ENCODE measurements at regions not wholly inside any gene's neighbourhood (a gene's known extent, or its start where the extent isn't known, plus 50 kb on each side); places are given as distances from the start of the nearest gene placed in this dataset.

DNA sequence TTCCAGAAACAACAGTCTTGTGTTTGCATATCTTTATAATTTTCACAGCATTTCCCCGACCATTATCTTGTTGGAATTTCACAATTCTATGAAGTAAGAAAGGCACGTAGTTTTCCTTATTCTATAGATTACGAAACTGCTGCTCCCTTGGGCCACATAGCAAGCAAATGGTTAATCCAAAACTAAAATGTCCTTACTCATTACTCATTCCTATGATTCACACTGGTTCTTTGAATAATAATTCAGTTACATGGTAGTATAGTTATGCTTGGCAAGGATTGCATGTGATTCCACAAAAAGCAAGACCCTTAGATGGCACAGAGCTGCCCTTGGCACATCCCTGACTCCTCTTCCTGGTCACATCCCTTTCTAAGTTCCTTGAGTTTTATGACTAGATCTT, 51.2 kb downstream of the OR13H1 start:
- H3K4me3 ChIP-seq (replicated peaks in 1 of 2; ENCODE audit: low read depth in 2 of 2, low read length in 2 of 2) = no peak overlapping the region
- DNase-seq (ENCODE audit: low read depth in 2 of 2) = peak; percentile 4 to 58
- TF ChIP-seq, protein P1, sequence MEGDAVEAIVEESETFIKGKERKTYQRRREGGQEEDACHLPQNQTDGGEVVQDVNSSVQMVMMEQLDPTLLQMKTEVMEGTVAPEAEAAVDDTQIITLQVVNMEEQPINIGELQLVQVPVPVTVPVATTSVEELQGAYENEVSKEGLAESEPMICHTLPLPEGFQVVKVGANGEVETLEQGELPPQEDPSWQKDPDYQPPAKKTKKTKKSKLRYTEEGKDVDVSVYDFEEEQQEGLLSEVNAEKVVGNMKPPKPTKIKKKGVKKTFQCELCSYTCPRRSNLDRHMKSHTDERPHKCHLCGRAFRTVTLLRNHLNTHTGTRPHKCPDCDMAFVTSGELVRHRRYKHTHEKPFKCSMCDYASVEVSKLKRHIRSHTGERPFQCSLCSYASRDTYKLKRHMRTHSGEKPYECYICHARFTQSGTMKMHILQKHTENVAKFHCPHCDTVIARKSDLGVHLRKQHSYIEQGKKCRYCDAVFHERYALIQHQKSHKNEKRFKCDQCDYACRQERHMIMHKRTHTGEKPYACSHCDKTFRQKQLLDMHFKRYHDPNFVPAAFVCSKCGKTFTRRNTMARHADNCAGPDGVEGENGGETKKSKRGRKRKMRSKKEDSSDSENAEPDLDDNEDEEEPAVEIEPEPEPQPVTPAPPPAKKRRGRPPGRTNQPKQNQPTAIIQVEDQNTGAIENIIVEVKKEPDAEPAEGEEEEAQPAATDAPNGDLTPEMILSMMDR (IDR thresholded peaks at IDR 0.05; ENCODE audit: low read depth, low read length) = no peak

DNA sequence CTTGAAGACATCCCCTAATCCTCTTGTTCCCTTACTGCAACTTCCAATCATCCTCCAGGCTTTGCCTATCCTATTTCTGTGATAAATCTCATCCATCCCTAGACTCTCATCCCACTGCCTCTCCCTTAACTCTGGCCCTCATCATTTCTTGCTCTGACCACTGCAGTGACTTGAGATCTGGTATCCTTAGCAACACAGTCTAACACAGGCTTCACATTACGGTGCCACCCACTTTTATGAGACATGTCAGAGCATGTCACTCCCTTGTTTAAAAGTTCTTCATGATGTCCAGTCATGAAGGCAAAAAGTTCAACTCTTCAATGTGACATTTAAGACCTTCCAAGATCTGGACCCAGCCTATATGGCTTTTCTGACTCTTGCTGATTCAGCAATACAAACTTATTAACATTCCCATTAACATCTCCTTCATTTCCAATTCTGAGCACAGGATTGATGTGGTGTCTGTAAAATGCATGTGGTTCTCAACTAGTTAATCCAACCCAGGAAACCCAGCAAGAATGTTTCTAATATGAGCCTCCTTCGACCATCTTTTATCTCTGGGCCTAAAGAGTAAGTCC, 64.0 kb downstream of the OR13H1 start:
- TF ChIP-seq, protein P1 (IDR thresholded peaks at IDR 0.05; ENCODE audit: low read depth, low read length) = no peak
- DNase-seq (ENCODE audit: low read depth in 2 of 2) = no peak
- no peak overlapping the region for H3K4me3 ChIP-seq (replicated peaks in 1 of 2; ENCODE audit: low read depth in 2 of 2, low read length in 2 of 2)

DNA sequence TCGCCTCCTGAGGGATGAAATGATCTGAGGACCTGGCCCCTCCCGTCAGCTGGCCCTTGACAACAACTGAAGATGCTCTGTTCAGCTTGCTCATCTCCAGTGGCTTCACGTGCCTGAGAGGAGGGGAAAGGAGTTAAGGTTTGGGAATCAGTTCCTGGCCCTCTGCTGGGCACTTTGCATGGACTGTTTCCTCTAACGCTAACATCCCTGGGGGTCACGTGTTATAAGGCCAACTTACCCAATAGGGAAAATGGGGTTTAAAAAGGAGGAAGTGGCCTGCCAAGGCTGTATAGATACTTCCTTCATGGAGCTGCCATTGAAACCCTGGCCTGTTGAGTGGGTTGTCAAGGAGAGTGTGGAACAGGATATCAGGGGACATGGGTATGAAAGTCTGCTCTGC, 65.6 kb downstream of the OR13H1 start:
- TF ChIP-seq, protein P1 (IDR thresholded peaks at IDR 0.05; ENCODE audit: low read depth, low read length) = no peak
- no peak for DNase-seq (ENCODE audit: low read depth in 2 of 2)
- no peak overlapping the region for H3K4me3 ChIP-seq (replicated peaks in 1 of 2; ENCODE audit: low read depth in 2 of 2, low read length in 2 of 2)

DNA sequence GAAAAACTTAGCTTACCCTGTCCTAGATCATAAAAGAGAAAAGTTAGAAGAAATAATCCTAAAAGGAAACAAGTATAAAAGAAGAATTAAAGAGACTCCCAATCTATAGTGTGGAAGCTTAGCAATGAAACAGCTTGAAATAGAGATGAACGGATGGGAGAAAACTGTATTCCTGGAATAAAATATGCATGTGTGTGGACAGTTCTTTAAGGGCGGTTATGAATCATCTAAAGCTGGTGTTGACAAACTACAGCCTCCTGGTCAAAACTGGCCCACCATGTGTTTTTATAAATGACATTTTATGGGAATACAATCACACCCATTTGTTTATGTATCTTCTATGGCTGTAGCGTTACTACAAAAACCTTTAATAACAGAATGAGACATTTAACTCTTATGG, 69.4 kb downstream of the OR13H1 start:
- no peak for DNase-seq (ENCODE audit: low read depth in 2 of 2)
- TF ChIP-seq, protein P1 (IDR thresholded peaks at IDR 0.05; ENCODE audit: low read depth, low read length) = no peak

DNA sequence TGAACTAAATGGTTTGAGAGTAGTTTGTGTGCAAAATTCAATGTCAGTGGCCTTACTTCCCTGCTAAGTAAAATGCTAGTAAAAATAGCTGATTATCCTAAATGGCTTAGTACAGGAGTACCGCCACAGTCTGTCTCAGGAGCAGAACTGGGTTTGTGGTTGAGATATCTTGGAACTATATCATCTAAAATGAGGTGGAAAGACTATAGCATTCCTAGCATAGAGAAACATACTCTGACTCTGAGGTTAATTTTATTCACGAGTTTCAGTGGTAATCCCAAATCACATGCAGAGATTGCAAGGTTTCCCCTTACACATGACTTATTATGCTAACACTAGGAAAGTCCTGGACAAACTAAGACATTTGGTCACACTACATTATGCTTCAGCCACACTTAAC, 70.4 kb downstream of the OR13H1 start:
- TF ChIP-seq, protein P1 (IDR thresholded peaks at IDR 0.05; ENCODE audit: low read depth, low read length) = no peak
- H3K4me3 ChIP-seq (replicated peaks in 1 of 2; ENCODE audit: low read depth in 2 of 2, low read length in 2 of 2) = no peak overlapping the region
- no peak for DNase-seq (ENCODE audit: low read depth in 2 of 2)

More for the DNA sequence above, 69.4 kb downstream of the OR13H1 start:
- no peak overlapping the region for H3K4me3 ChIP-seq (replicated peaks in 1 of 2; ENCODE audit: low read depth in 2 of 2, low read length in 2 of 2)

DNA sequence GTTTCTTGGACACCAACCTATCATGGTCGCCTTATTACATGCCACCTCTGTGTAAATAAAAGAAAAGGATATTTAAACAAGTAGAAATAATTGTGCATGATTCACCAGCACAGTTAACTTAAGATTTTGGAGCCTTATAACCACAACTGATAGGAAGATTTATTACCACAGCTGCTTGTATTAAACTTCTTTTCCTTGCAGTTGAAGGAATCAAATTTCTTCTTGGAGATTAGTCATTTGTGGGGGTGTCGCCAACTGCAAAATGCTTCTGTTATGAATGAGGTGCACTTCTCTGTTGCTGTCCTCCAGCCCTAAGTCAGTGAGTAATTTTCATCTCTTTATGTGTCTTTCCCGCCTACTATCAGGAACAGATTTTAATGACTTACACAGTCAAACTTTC, 73.3 kb downstream of the OR13H1 start:
- peak; percentile 11 to 38 for DNase-seq (ENCODE audit: low read depth in 2 of 2)
- TF ChIP-seq, protein P1 (IDR thresholded peaks at IDR 0.05; ENCODE audit: low read depth, low read length) = no peak

DNA sequence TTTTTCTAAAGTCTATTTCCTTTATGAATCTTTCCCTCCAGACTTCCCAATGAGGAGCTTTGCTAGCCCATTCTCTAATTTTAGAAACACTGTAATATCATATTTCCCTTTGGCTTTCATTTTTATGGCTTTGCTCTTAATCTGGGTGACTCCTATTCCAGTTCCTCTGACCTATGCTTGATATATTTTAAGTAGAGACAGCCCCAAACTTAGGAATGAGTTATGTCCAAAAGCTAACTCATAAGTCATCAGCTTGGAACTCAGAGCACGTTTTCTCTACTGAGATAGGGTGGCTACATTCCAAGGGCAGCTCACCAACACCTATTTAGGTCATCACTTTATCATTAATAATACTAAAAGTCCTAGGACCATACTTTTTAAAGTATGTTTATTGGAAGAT, 77.8 kb downstream of the OR13H1 start:
- no peak overlapping the region for H3K4me3 ChIP-seq (replicated peaks in 1 of 2; ENCODE audit: low read depth in 2 of 2, low read length in 2 of 2)
- no peak for DNase-seq (ENCODE audit: low read depth in 2 of 2)
- TF ChIP-seq, protein P1 (IDR thresholded peaks at IDR 0.05; ENCODE audit: low read depth, low read length) = no peak

More for the DNA sequence above, 73.3 kb downstream of the OR13H1 start:
- no peak overlapping the region for H3K4me3 ChIP-seq (replicated peaks in 1 of 2; ENCODE audit: low read depth in 2 of 2, low read length in 2 of 2)

Data from cardiac fibroblast (primary cell).